OCI-LY3 (cell line): ENCODE measurements at regions not wholly inside any gene's neighbourhood (a gene's known extent, or its start where the extent isn't known, plus 50 kb on each side); places are given as distances from the start of the nearest gene placed in this dataset.
"Not testable (repeated sequence)": the region's sequence is repeated elsewhere in the genome, so short reads cannot be mapped to it uniquely, and the experiment has no call there.

ENCODE experiments used
- H2AFZ ChIP-seq: fragments of 200-600, 300-600 bp; shearing (Covaris generic); 2 replicates; pipeline ENCODE4 v1.6.0; 2014; ENCODE audit warnings: antibody characterized with exemption, low read depth, low read length
- H3K27ac ChIP-seq: fragments of 200-600, 300-600 bp; sonication (generic); 2 replicates; pipeline ENCODE4 v1.5.1; 2014; ENCODE audit warnings: mild to moderate bottlenecking, low read length, moderate library complexity, mixed read lengths
- H3K27me3 ChIP-seq: fragments of 200-600, 300-600 bp; sonication (generic); 2 replicates; pipeline ENCODE4 v1.6.1; 2014; ENCODE audit warnings: low read depth, low read length, mixed read lengths
- H3K36me3 ChIP-seq: fragments of 200-600, 300-600 bp; sonication (generic); replicated peaks from 2 replicates; pipeline ENCODE3; 2014; ENCODE audit warnings: low read depth, low read length, mixed read lengths
- H3K4me1 ChIP-seq: fragments of 300-600, 200-600 bp; sonication (generic); 2 replicates; pipeline ENCODE4 v1.6.1; 2014; ENCODE audit warnings: low read length, mixed read lengths
- H3K4me2 ChIP-seq: fragments of 200-600, 300-600 bp; sonication (generic); 2 replicates; pipeline ENCODE4 v1.6.1; 2014; ENCODE audit warnings: low read length, mixed read lengths
- H3K4me3 ChIP-seq: fragments of 300-600, 200-600 bp; sonication (generic); 2 replicates; pipeline ENCODE4 v1.5.1; 2014; ENCODE audit warnings: antibody characterized with exemption, mild to moderate bottlenecking, low read length, moderate library complexity
- H3K79me2 ChIP-seq: fragments of 300-600, 200-600 bp; shearing (Covaris generic); 2 replicates; pipeline ENCODE4 v1.6.1; 2014; ENCODE audit warnings: mild to moderate bottlenecking, low read length, mixed read lengths
- H3K9ac ChIP-seq: fragments of 300-600, 200-600 bp; shearing (Covaris generic); 2 replicates; pipeline ENCODE4 v1.6.0; 2014; ENCODE audit warnings: mild to moderate bottlenecking, low read length, moderate library complexity
- H3K9me3 ChIP-seq: fragments of 200-600, 300-600 bp; shearing (Covaris generic); 2 replicates; pipeline ENCODE4 v1.6.1; 2014; ENCODE audit warnings: low read length, mixed read lengths; ENCODE audit not compliant: insufficient read depth
- H4K20me1 ChIP-seq: fragments of 200-600, 300-600 bp; sonication (generic); 2 replicates; pipeline ENCODE4 v1.6.1; 2016; ENCODE audit warnings: low read length, mixed read lengths; ENCODE audit not compliant: insufficient read depth
- CTCF ChIP-seq: fragments of 200-600, 300-600 bp; sonication (generic); IDR thresholded peaks from 2 replicates; pipeline ENCODE4 v1.5.1; 2014; ENCODE audit warnings: antibody characterized with exemption, low read length, low read depth
- EZH2phosphoT487 ChIP-seq: fragments of 200-600 bp; shearing (Covaris generic); IDR thresholded peaks from 2 replicates; pipeline ENCODE4 v1.6.1; 2018; ENCODE audit warnings: antibody characterized with exemption, mixed run types, low read depth

- Histone ChIP-seq H3K9ac (no peak overlapping the region), H3K9me3 (no peaks in the 10 kb centered on the region), H3K4me1 (no peaks in the 10 kb centered on the region), H3K4me2 (no peak overlapping the region), H3K4me3 (no peak overlapping the region), H3K79me2 (no peaks in the 10 kb centered on the region), H2AFZ (no peak overlapping the region), H3K27me3 (0 out of 2 replicates have a peak, but pooled peaks cover 8% of the 10 kb centered on the region), H3K27ac (no peak overlapping the region), H3K36me3 (no peaks in the 10 kb centered on the region), H4K20me1 (no peaks in the 10 kb centered on the region)
- TF ChIP-seq CTCF (no peak), EZH2phosphoT487 (no peak)
Observed at GRCh38 chr9:90702441-90702955, 59.9 kb upstream of the DIRAS2 start.

- Histone ChIP-seq H4K20me1 (no peaks in the 10 kb centered on the region), H3K9ac (no peak overlapping the region), H3K4me1 (no peaks in the 10 kb centered on the region), H2AFZ (no peak overlapping the region), H3K27me3 (0 out of 2 replicates have a peak, but pooled peaks cover 8% of the 10 kb centered on the region), H3K79me2 (no peaks in the 10 kb centered on the region), H3K9me3 (no peaks in the 10 kb centered on the region), H3K36me3 (no peaks in the 10 kb centered on the region), H3K4me3 (no peak overlapping the region), H3K27ac (no peak overlapping the region), H3K4me2 (no peak overlapping the region)
- no peak for TF ChIP-seq CTCF
- no peak for TF ChIP-seq EZH2phosphoT487
Observed at GRCh38 chr9:90698871-90699440, 56.3 kb upstream of the DIRAS2 start.

- no peaks in the 10 kb centered on the region for H4K20me1 ChIP-seq
- H3K27me3 ChIP-seq: 0 out of 2 replicates have a peak, but pooled peaks cover 8% of the 10 kb centered on the region
- H3K4me1 ChIP-seq: no peaks in the 10 kb centered on the region
- no peak overlapping the region for H3K27ac ChIP-seq
- H3K4me3 ChIP-seq: no peak overlapping the region
- TF ChIP-seq CTCF: no peak
- TF ChIP-seq EZH2phosphoT487: no peak
- H3K9ac ChIP-seq: no peak overlapping the region
- H2AFZ ChIP-seq: no peak overlapping the region
- H3K79me2 ChIP-seq: no peaks in the 10 kb centered on the region
- H3K36me3 ChIP-seq: no peaks in the 10 kb centered on the region
- no peak overlapping the region for H3K4me2 ChIP-seq
- H3K9me3 ChIP-seq: no peaks in the 10 kb centered on the region
Observed at GRCh38 chr9:90697808-90698207, 55.2 kb upstream of the DIRAS2 start.

GRCh38 chr9:90694187-90694586 lies 51.6 kb upstream of the DIRAS2 start:
- H3K4me1 ChIP-seq, H3K27ac ChIP-seq, H3K79me2 ChIP-seq, H3K9me3 ChIP-seq, H3K9ac ChIP-seq, H3K27me3 ChIP-seq, H3K4me3 ChIP-seq, H2AFZ ChIP-seq, H3K36me3 ChIP-seq, H3K4me2 ChIP-seq, H4K20me1 ChIP-seq: not testable (repeated sequence)
